Uterus (tissue), 2 donors: ENCODE measurements at regions not wholly inside any gene's neighbourhood (a gene's known extent, or its start where the extent isn't known, plus 50 kb on each side); places are given as distances from the start of the nearest gene placed in this dataset.

Experiments used
- POLR2A ChIP-seq, 2 donors: fragments of 450-650 bp; IDR thresholded peaks; one replicate each; pipeline ENCODE4 v1.6.1; 2016; ENCODE audit warnings: antibody characterized with exemption in 2 of 2, mild to moderate bottlenecking in 1 of 2, moderate library complexity in 1 of 2
- TF ChIP-seq, protein P1 (sequence below), 4 experiments: fragments of 200-600 bp in 2 of 4; fragments of 450-650 bp in 2 of 4; sonication (generic) in 2 of 4; IDR thresholded peaks; one replicate each; pipeline ENCODE4 v1.5.1; 2016 to 2019; ENCODE audit warnings: antibody characterized with exemption in 4 of 4, mild to moderate bottlenecking in 2 of 4, moderate library complexity in 1 of 4

DNA sequence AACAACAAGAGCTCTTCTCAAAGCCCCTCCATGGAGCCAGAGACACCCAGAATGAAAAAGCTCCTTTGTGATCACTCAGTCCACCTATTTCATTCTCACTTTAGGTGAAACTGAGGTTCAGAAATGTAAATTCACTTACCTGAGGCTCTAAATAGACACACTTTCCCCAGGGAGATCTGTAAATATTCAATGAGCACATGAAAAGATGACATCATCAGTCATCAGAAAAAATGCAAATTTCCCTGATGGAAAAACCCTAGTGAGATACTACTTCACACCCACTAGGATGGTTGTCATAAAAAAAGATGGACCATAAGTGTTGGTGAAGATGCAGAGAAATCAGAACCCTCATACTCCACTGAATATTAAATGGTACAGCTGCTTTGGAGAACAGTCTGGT lies 339.2 kb downstream of the EN1 start:
- no peak for TF ChIP-seq POLR2A (IDR thresholded peaks at IDR 0.05)
- TF ChIP-seq, protein P1, sequence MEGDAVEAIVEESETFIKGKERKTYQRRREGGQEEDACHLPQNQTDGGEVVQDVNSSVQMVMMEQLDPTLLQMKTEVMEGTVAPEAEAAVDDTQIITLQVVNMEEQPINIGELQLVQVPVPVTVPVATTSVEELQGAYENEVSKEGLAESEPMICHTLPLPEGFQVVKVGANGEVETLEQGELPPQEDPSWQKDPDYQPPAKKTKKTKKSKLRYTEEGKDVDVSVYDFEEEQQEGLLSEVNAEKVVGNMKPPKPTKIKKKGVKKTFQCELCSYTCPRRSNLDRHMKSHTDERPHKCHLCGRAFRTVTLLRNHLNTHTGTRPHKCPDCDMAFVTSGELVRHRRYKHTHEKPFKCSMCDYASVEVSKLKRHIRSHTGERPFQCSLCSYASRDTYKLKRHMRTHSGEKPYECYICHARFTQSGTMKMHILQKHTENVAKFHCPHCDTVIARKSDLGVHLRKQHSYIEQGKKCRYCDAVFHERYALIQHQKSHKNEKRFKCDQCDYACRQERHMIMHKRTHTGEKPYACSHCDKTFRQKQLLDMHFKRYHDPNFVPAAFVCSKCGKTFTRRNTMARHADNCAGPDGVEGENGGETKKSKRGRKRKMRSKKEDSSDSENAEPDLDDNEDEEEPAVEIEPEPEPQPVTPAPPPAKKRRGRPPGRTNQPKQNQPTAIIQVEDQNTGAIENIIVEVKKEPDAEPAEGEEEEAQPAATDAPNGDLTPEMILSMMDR (IDR thresholded peaks at IDR 0.05) = no peak
